OCI-LY1 (cell line): ENCODE measurements at regions not wholly inside any gene's neighbourhood (a gene's known extent, or its start where the extent isn't known, plus 50 kb on each side); places are given as distances from the start of the nearest gene placed in this dataset.

Source experiments
- EZH2 ChIP-seq: fragments of 200-600 bp; sonication (generic), shearing (Covaris generic); IDR thresholded peaks from 2 replicates; pipeline ENCODE4 v1.8.0; 2017; ENCODE audit warnings: borderline replicate concordance, mixed run types, mild to moderate bottlenecking, antibody characterized with exemption, low read length, moderate library complexity, mixed read lengths
- TF ChIP-seq, protein P1 (sequence below): fragments of 200-600 bp; sonication (generic), shearing (Covaris generic); IDR thresholded peaks from 2 replicates; pipeline ENCODE4 v1.5.1; 2017; ENCODE audit warnings: mild to moderate bottlenecking, antibody characterized with exemption, low read length, moderate library complexity, mixed read lengths

DNA sequence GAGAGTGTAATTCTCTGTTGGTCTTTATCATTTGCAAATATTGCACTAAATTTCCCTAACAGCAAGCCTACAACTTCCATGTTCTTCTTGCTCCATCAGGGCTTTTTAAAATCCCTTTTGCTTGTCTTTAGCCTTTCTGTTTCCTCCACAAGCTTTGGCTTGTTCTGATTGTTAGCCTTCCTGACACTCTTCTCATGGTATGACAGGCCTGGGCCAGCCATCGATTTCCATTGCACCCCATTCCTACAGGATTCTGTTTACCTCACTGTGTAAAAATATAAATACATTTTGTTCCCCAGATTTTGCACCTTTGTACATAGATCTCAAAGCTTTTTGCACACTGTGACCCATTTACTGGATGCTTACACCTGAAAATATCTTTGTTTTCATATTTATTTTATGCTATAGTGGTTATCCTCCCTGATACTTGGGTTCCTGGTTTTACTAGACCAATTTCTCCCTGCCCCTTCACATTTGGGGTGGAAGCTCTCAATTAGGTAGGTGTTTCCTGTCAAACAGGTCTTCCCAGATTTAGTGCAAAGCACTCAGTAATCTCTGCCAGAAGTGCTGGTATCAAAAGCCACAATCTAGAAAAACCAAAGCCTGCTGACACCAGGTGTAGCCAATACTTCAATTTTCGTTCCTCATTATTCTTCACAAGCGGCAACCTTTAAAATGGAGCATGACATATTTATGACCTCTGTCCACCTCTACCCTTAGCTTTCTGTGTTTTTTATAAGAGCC is 57.9 kb upstream of the PPP2R3A start:
- TF ChIP-seq, protein P1, sequence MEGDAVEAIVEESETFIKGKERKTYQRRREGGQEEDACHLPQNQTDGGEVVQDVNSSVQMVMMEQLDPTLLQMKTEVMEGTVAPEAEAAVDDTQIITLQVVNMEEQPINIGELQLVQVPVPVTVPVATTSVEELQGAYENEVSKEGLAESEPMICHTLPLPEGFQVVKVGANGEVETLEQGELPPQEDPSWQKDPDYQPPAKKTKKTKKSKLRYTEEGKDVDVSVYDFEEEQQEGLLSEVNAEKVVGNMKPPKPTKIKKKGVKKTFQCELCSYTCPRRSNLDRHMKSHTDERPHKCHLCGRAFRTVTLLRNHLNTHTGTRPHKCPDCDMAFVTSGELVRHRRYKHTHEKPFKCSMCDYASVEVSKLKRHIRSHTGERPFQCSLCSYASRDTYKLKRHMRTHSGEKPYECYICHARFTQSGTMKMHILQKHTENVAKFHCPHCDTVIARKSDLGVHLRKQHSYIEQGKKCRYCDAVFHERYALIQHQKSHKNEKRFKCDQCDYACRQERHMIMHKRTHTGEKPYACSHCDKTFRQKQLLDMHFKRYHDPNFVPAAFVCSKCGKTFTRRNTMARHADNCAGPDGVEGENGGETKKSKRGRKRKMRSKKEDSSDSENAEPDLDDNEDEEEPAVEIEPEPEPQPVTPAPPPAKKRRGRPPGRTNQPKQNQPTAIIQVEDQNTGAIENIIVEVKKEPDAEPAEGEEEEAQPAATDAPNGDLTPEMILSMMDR = no peak
- no peak for TF ChIP-seq EZH2
